ENCODE measurements at regions not wholly inside any gene's neighbourhood (a gene's known extent, or its start where the extent isn't known, plus 50 kb on each side); places are given as distances from the start of the nearest gene placed in this dataset.

- Histone ChIP-seq H3K4me3 (replicated peaks; ENCODE audit: low read depth, low read length) (no peak overlapping the region), H3K36me3 (ENCODE audit: control insufficient read depth, insufficient read depth, low read length) (no peaks in the 10 kb centered on the region), H3K27me3 (replicated peaks; ENCODE audit: control insufficient read depth, insufficient read depth, low read length) (no peaks in the 10 kb centered on the region)
- DNase-seq (ENCODE audit: extremely low read depth, insufficient read length): no peak
- no peak for TF ChIP-seq CTCF (IDR thresholded peaks at IDR 0.05; ENCODE audit: insufficient read depth, low read length, poor library complexity, severe bottlenecking)
These were observed 1286.1 kb downstream of the BRD1 start for GRCh38 chr22:48541401-48542098.

- no peaks in the 10 kb centered on the region for H3K36me3 ChIP-seq (ENCODE audit: control insufficient read depth, insufficient read depth, low read length)
- H3K27me3 ChIP-seq (replicated peaks; ENCODE audit: control insufficient read depth, insufficient read depth, low read length): no peaks in the 10 kb centered on the region
- DNase-seq (ENCODE audit: extremely low read depth, insufficient read length): no peak
- no peak overlapping the region for H3K4me3 ChIP-seq (replicated peaks; ENCODE audit: low read depth, low read length)
- TF ChIP-seq CTCF (IDR thresholded peaks at IDR 0.05; ENCODE audit: insufficient read depth, low read length, poor library complexity, severe bottlenecking): no peak
These were observed 1288.4 kb downstream of the BRD1 start for GRCh38 chr22:48539261-48539660.

- H3K27me3 ChIP-seq (replicated peaks; ENCODE audit: control insufficient read depth, insufficient read depth, low read length): no peaks in the 10 kb centered on the region
These were observed 1289.3 kb downstream of the BRD1 start for GRCh38 chr22:48538291-48538820.

GRCh38 chr22:48537343-48537680 is 1290.4 kb downstream of the BRD1 start:
- Histone ChIP-seq H3K27me3 (replicated peaks; ENCODE audit: control insufficient read depth, insufficient read depth, low read length) (no peaks in the 10 kb centered on the region), H3K4me3 (replicated peaks; ENCODE audit: low read depth, low read length) (no peak overlapping the region), H3K36me3 (ENCODE audit: control insufficient read depth, insufficient read depth, low read length) (no peaks in the 10 kb centered on the region)
- TF ChIP-seq CTCF (IDR thresholded peaks at IDR 0.05; ENCODE audit: insufficient read depth, low read length, poor library complexity, severe bottlenecking): no peak
- DNase-seq (ENCODE audit: extremely low read depth, insufficient read length): no peak

More at GRCh38 chr22:48538291-48538820, 1289.3 kb downstream of the BRD1 start:
- Histone ChIP-seq H3K36me3 (ENCODE audit: control insufficient read depth, insufficient read depth, low read length) (no peaks in the 10 kb centered on the region), H3K4me3 (replicated peaks; ENCODE audit: low read depth, low read length) (no peak overlapping the region)
- no peak for TF ChIP-seq CTCF (IDR thresholded peaks at IDR 0.05; ENCODE audit: insufficient read depth, low read length, poor library complexity, severe bottlenecking)
- no peak for DNase-seq (ENCODE audit: extremely low read depth, insufficient read length)

- TF ChIP-seq CTCF (IDR thresholded peaks at IDR 0.05; ENCODE audit: insufficient read depth, low read length, poor library complexity, severe bottlenecking): no peak
- no peaks in the 10 kb centered on the region for H3K36me3 ChIP-seq (ENCODE audit: control insufficient read depth, insufficient read depth, low read length)
- H3K27me3 ChIP-seq (replicated peaks; ENCODE audit: control insufficient read depth, insufficient read depth, low read length): no peaks in the 10 kb centered on the region
- no peak overlapping the region for H3K4me3 ChIP-seq (replicated peaks; ENCODE audit: low read depth, low read length)
- DNase-seq (ENCODE audit: extremely low read depth, insufficient read length): no peak
These were observed 1290.9 kb downstream of the BRD1 start for GRCh38 chr22:48536541-48537342.
